ENCODE measurements at regions not wholly inside any gene's neighbourhood (a gene's known extent, or its start where the extent isn't known, plus 50 kb on each side); places are given as distances from the start of the nearest gene placed in this dataset.
A peak's percentile ranks its signal among the peaks of the same experiment; 100 is the strongest.

GRCh38 chr11:39960206-39960605, 1499.2 kb downstream of the LRRC4C start:
- Histone ChIP-seq H3K79me2 (ENCODE audit: control insufficient read depth, insufficient read depth, low read length) (no peaks in the 10 kb centered on the region), H3K4ac (ENCODE audit: low read depth, low read length) (no peak overlapping the region), H3K79me1 (ENCODE audit: low read length) (no peaks in the 10 kb centered on the region), H3K18ac (ENCODE audit: low read length) (no peak overlapping the region), H2AK5ac (ENCODE audit: low read length) (no peak overlapping the region), H3K4me2 (ENCODE audit: low read length) (no peak overlapping the region), H3K27ac (ENCODE audit: low read depth, low read length) (no peak overlapping the region), H2BK120ac (ENCODE audit: low read depth, low read length) (no peak overlapping the region), H2BK5ac (ENCODE audit: low read length) (no peak overlapping the region), H3K23ac (ENCODE audit: low read length) (no peak overlapping the region), H4K8ac (ENCODE audit: low read depth, low read length) (no peak overlapping the region), H2BK15ac (replicated peaks; ENCODE audit: low read depth) (no peak overlapping the region), H3K4me1 (ENCODE audit: control insufficient read depth, low read depth, low read length) (no peaks in the 10 kb centered on the region), H3K9ac (ENCODE audit: low read length) (no peak overlapping the region), H3K27me3 (ENCODE audit: insufficient read depth, low read length, poor library complexity) (no peaks in the 10 kb centered on the region), H4K5ac (ENCODE audit: low read length) (no peak overlapping the region), H3K56ac (ENCODE audit: low read length) (no peak overlapping the region), H3K36me3 (ENCODE audit: control insufficient read depth, insufficient read depth, low read length) (no peaks in the 10 kb centered on the region), H3K4me3 (ENCODE audit: low read length) (no peak overlapping the region)
- no CpG with 5 or more reads among the region's 6 CpGs for WGBS (ENCODE audit: extremely low coverage, insufficient coverage, low lambda C conversion rate)
- no peak for DNase-seq

GRCh38 chr11:39932966-39933365, 1526.5 kb downstream of the LRRC4C start:
- no peak overlapping the region for H3K9ac ChIP-seq (ENCODE audit: low read length)
- H4K5ac ChIP-seq (ENCODE audit: low read length): no peak overlapping the region
- H3K27ac ChIP-seq (ENCODE audit: low read depth, low read length): no peak overlapping the region
- H3K23ac ChIP-seq (ENCODE audit: low read length): no peak overlapping the region
- H3K4ac ChIP-seq (ENCODE audit: low read depth, low read length): no peak overlapping the region
- no peak overlapping the region for H3K4me2 ChIP-seq (ENCODE audit: low read length)
- H4K8ac ChIP-seq (ENCODE audit: low read depth, low read length): no peak overlapping the region
- no peaks in the 10 kb centered on the region for H3K36me3 ChIP-seq (ENCODE audit: control insufficient read depth, insufficient read depth, low read length)
- no peak overlapping the region for H3K4me3 ChIP-seq (ENCODE audit: low read length)
- no peaks in the 10 kb centered on the region for H3K27me3 ChIP-seq (ENCODE audit: insufficient read depth, low read length, poor library complexity)
- no peaks in the 10 kb centered on the region for H3K79me2 ChIP-seq (ENCODE audit: control insufficient read depth, insufficient read depth, low read length)
- H3K4me1 ChIP-seq (ENCODE audit: control insufficient read depth, low read depth, low read length): no peaks in the 10 kb centered on the region
- no peak overlapping the region for H3K18ac ChIP-seq (ENCODE audit: low read length)
- H3K56ac ChIP-seq (ENCODE audit: low read length): no peak overlapping the region
- no peak overlapping the region for H2AK5ac ChIP-seq (ENCODE audit: low read length)
- no peak overlapping the region for H2BK5ac ChIP-seq (ENCODE audit: low read length)
- no peak overlapping the region for H2BK15ac ChIP-seq (replicated peaks; ENCODE audit: low read depth)
- no peaks in the 10 kb centered on the region for H3K79me1 ChIP-seq (ENCODE audit: low read length)
- no peak for DNase-seq
- no CpG with 5 or more reads among the region's 3 CpGs for WGBS (ENCODE audit: extremely low coverage, insufficient coverage, low lambda C conversion rate)
- H2BK120ac ChIP-seq (ENCODE audit: low read depth, low read length): no peak overlapping the region

- H2BK15ac ChIP-seq (replicated peaks; ENCODE audit: low read depth): no peak overlapping the region
- H3K9ac ChIP-seq (ENCODE audit: low read length): no peak overlapping the region
- H2AK5ac ChIP-seq (ENCODE audit: low read length): no peak overlapping the region
- H3K27me3 ChIP-seq (ENCODE audit: insufficient read depth, low read length, poor library complexity): no peaks in the 10 kb centered on the region
- H4K5ac ChIP-seq (ENCODE audit: low read length): no peak overlapping the region
- H3K23ac ChIP-seq (ENCODE audit: low read length): no peak overlapping the region
- H3K56ac ChIP-seq (ENCODE audit: low read length): no peak overlapping the region
- no peak overlapping the region for H3K4ac ChIP-seq (ENCODE audit: low read depth, low read length)
- H2BK5ac ChIP-seq (ENCODE audit: low read length): no peak overlapping the region
- H3K36me3 ChIP-seq (ENCODE audit: control insufficient read depth, insufficient read depth, low read length): no peaks in the 10 kb centered on the region
- H3K4me3 ChIP-seq (ENCODE audit: low read length): no peak overlapping the region
- no peak for DNase-seq
- no peak overlapping the region for H3K4me2 ChIP-seq (ENCODE audit: low read length)
- H2BK120ac ChIP-seq (ENCODE audit: low read depth, low read length): no peak overlapping the region
- WGBS (ENCODE audit: extremely low coverage, insufficient coverage, low lambda C conversion rate): no CpG with 5 or more reads among the region's 3 CpGs
- no peak overlapping the region for H3K27ac ChIP-seq (ENCODE audit: low read depth, low read length)
- H4K8ac ChIP-seq (ENCODE audit: low read depth, low read length): no peak overlapping the region
- no peak overlapping the region for H3K18ac ChIP-seq (ENCODE audit: low read length)
- no peaks in the 10 kb centered on the region for H3K79me1 ChIP-seq (ENCODE audit: low read length)
- no peaks in the 10 kb centered on the region for H3K79me2 ChIP-seq (ENCODE audit: control insufficient read depth, insufficient read depth, low read length)
- H3K4me1 ChIP-seq (ENCODE audit: control insufficient read depth, low read depth, low read length): no peaks in the 10 kb centered on the region
These were observed 1542.2 kb downstream of the LRRC4C start for GRCh38 chr11:39917256-39917655.

GRCh38 chr11:39910087-39910486, 1549.4 kb downstream of the LRRC4C start:
- Histone ChIP-seq H3K18ac (ENCODE audit: low read length) (no peak overlapping the region), H3K36me3 (ENCODE audit: control insufficient read depth, insufficient read depth, low read length) (no peaks in the 10 kb centered on the region), H3K23ac (ENCODE audit: low read length) (no peak overlapping the region), H3K4me2 (ENCODE audit: low read length) (no peak overlapping the region), H2AK5ac (ENCODE audit: low read length) (no peak overlapping the region), H3K56ac (ENCODE audit: low read length) (no peak overlapping the region), H2BK15ac (replicated peaks; ENCODE audit: low read depth) (no peak overlapping the region), H3K4me3 (ENCODE audit: low read length) (no peak overlapping the region), H3K79me1 (ENCODE audit: low read length) (no peaks in the 10 kb centered on the region), H2BK5ac (ENCODE audit: low read length) (no peak overlapping the region), H2BK120ac (ENCODE audit: low read depth, low read length) (no peak overlapping the region), H3K9ac (ENCODE audit: low read length) (no peak overlapping the region), H3K79me2 (ENCODE audit: control insufficient read depth, insufficient read depth, low read length) (no peaks in the 10 kb centered on the region), H3K27me3 (ENCODE audit: insufficient read depth, low read length, poor library complexity) (no peaks in the 10 kb centered on the region), H3K27ac (ENCODE audit: low read depth, low read length) (no peak overlapping the region), H3K4ac (ENCODE audit: low read depth, low read length) (no peak overlapping the region), H4K5ac (ENCODE audit: low read length) (no peak overlapping the region), H4K8ac (ENCODE audit: low read depth, low read length) (no peak overlapping the region), H3K4me1 (ENCODE audit: control insufficient read depth, low read depth, low read length) (no peaks in the 10 kb centered on the region)
- DNase-seq: no peak

GRCh38 chr11:39860931-39861330, 1598.5 kb downstream of the LRRC4C start:
- no peaks in the 10 kb centered on the region for H3K79me2 ChIP-seq (ENCODE audit: control insufficient read depth, insufficient read depth, low read length)
- no peak overlapping the region for H3K23ac ChIP-seq (ENCODE audit: low read length)
- no peak overlapping the region for H2BK5ac ChIP-seq (ENCODE audit: low read length)
- H2AK5ac ChIP-seq (ENCODE audit: low read length): no peak overlapping the region
- H3K9ac ChIP-seq (ENCODE audit: low read length): no peak overlapping the region
- 100% methylated on average over 1 of the region's 3 CpGs for WGBS (ENCODE audit: extremely low coverage, insufficient coverage, low lambda C conversion rate)
- no peak overlapping the region for H3K4me2 ChIP-seq (ENCODE audit: low read length)
- no peaks in the 10 kb centered on the region for H3K4me1 ChIP-seq (ENCODE audit: control insufficient read depth, low read depth, low read length)
- H2BK15ac ChIP-seq (replicated peaks; ENCODE audit: low read depth): no peak overlapping the region
- no peak overlapping the region for H3K4me3 ChIP-seq (ENCODE audit: low read length)
- no peaks in the 10 kb centered on the region for H3K27me3 ChIP-seq (ENCODE audit: insufficient read depth, low read length, poor library complexity)
- H3K56ac ChIP-seq (ENCODE audit: low read length): no peak overlapping the region
- H4K8ac ChIP-seq (ENCODE audit: low read depth, low read length): no peak overlapping the region
- no peak overlapping the region for H3K18ac ChIP-seq (ENCODE audit: low read length)
- no peak overlapping the region for H2BK120ac ChIP-seq (ENCODE audit: low read depth, low read length)
- no peak overlapping the region for H3K4ac ChIP-seq (ENCODE audit: low read depth, low read length)
- no peak overlapping the region for H4K5ac ChIP-seq (ENCODE audit: low read length)
- H3K36me3 ChIP-seq (ENCODE audit: control insufficient read depth, insufficient read depth, low read length): no peaks in the 10 kb centered on the region
- no peaks in the 10 kb centered on the region for H3K79me1 ChIP-seq (ENCODE audit: low read length)
- no peak for DNase-seq
- no peak overlapping the region for H3K27ac ChIP-seq (ENCODE audit: low read depth, low read length)

GRCh38 chr11:39817241-39817640, 1642.2 kb downstream of the LRRC4C start:
- no peak overlapping the region for H4K5ac ChIP-seq (ENCODE audit: low read length)
- H3K56ac ChIP-seq (ENCODE audit: low read length): no peak overlapping the region
- H3K4me1 ChIP-seq (ENCODE audit: control insufficient read depth, low read depth, low read length): no peaks in the 10 kb centered on the region
- H3K18ac ChIP-seq (ENCODE audit: low read length): no peak overlapping the region
- no peak overlapping the region for H3K4me2 ChIP-seq (ENCODE audit: low read length)
- H2BK15ac ChIP-seq (replicated peaks; ENCODE audit: low read depth): no peak overlapping the region
- no peak overlapping the region for H3K27ac ChIP-seq (ENCODE audit: low read depth, low read length)
- no peaks in the 10 kb centered on the region for H3K27me3 ChIP-seq (ENCODE audit: insufficient read depth, low read length, poor library complexity)
- no peaks in the 10 kb centered on the region for H3K79me2 ChIP-seq (ENCODE audit: control insufficient read depth, insufficient read depth, low read length)
- no peak overlapping the region for H3K9ac ChIP-seq (ENCODE audit: low read length)
- no CpG with 5 or more reads among the region's 2 CpGs for WGBS (ENCODE audit: extremely low coverage, insufficient coverage, low lambda C conversion rate)
- DNase-seq: peak; percentile 3
- no peak overlapping the region for H3K23ac ChIP-seq (ENCODE audit: low read length)
- no peak overlapping the region for H3K4ac ChIP-seq (ENCODE audit: low read depth, low read length)
- H2AK5ac ChIP-seq (ENCODE audit: low read length): no peak overlapping the region
- H2BK120ac ChIP-seq (ENCODE audit: low read depth, low read length): no peak overlapping the region
- H3K36me3 ChIP-seq (ENCODE audit: control insufficient read depth, insufficient read depth, low read length): no peaks in the 10 kb centered on the region
- H4K8ac ChIP-seq (ENCODE audit: low read depth, low read length): no peak overlapping the region
- no peak overlapping the region for H3K4me3 ChIP-seq (ENCODE audit: low read length)
- H2BK5ac ChIP-seq (ENCODE audit: low read length): no peak overlapping the region
- no peaks in the 10 kb centered on the region for H3K79me1 ChIP-seq (ENCODE audit: low read length)

Measured in mesendoderm (in vitro differentiated cells).